Activated naive CD8-positive, alpha-beta T cell (primary cell): ENCODE measurements at regions not wholly inside any gene's neighbourhood (a gene's known extent, or its start where the extent isn't known, plus 50 kb on each side); places are given as distances from the start of the nearest gene placed in this dataset.

Experiments
- H3K27ac Mint-ChIP-seq: one replicate; pipeline ENCODE4 v1.8.0; 2021; ENCODE audit warnings: mixed read lengths
- H3K27me3 Mint-ChIP-seq: one replicate; pipeline ENCODE4 v1.8.0; 2021; ENCODE audit warnings: mixed read lengths
- H3K36me3 Mint-ChIP-seq: one replicate; pipeline ENCODE4 v1.8.0; 2021; ENCODE audit warnings: mixed read lengths
- H3K4me1 Mint-ChIP-seq: one replicate; pipeline ENCODE4 v1.8.0; 2021; ENCODE audit warnings: low read depth, mixed read lengths
- H3K4me3 Mint-ChIP-seq: one replicate; pipeline ENCODE4 v1.8.0; 2021; ENCODE audit warnings: mild to moderate bottlenecking, mixed read lengths
- H3K9me3 Mint-ChIP-seq: one replicate; pipeline ENCODE4 v1.8.0; 2021; ENCODE audit warnings: low read depth, mixed read lengths

- no peaks in the 10 kb centered on the region for H3K4me1 Mint-ChIP-seq
- H3K27me3 Mint-ChIP-seq, result no peaks in the 10 kb centered on the region
- no peak overlapping the region for H3K4me3 Mint-ChIP-seq
- no peak overlapping the region for H3K27ac Mint-ChIP-seq
- no peaks in the 10 kb centered on the region for H3K9me3 Mint-ChIP-seq
- H3K36me3 Mint-ChIP-seq, result no peaks in the 10 kb centered on the region
Observed at GRCh38 chr6:23027281-23027680, 457.9 kb downstream of the HDGFL1 start.

GRCh38 chr6:23031986-23032385 lies 462.6 kb downstream of the HDGFL1 start:
- Mint-ChIP-seq H3K27me3 (no peaks in the 10 kb centered on the region), H3K4me1 (no peaks in the 10 kb centered on the region), H3K9me3 (no peaks in the 10 kb centered on the region), H3K4me3 (no peak overlapping the region), H3K27ac (no peak overlapping the region), H3K36me3 (no peaks in the 10 kb centered on the region)

- Mint-ChIP-seq H3K27ac (no peak overlapping the region), H3K27me3 (no peaks in the 10 kb centered on the region), H3K4me3 (no peak overlapping the region), H3K9me3 (no peaks in the 10 kb centered on the region), H3K36me3 (no peaks in the 10 kb centered on the region), H3K4me1 (no peaks in the 10 kb centered on the region)
Observed at GRCh38 chr6:23034926-23035325, 465.6 kb downstream of the HDGFL1 start.

- Mint-ChIP-seq H3K36me3 (no peaks in the 10 kb centered on the region), H3K27ac (no peak overlapping the region), H3K9me3 (no peaks in the 10 kb centered on the region), H3K4me1 (no peaks in the 10 kb centered on the region), H3K27me3 (no peaks in the 10 kb centered on the region), H3K4me3 (no peak overlapping the region)
Observed at GRCh38 chr6:23036406-23036983, 467.1 kb downstream of the HDGFL1 start.

GRCh38 chr6:23040899-23041298 lies 471.5 kb downstream of the HDGFL1 start:
- Mint-ChIP-seq H3K27ac (no peak overlapping the region), H3K4me3 (no peak overlapping the region), H3K9me3 (no peaks in the 10 kb centered on the region), H3K27me3 (no peaks in the 10 kb centered on the region), H3K36me3 (no peaks in the 10 kb centered on the region), H3K4me1 (no peaks in the 10 kb centered on the region)

- H3K9me3 Mint-ChIP-seq, result no peaks in the 10 kb centered on the region
Observed at GRCh38 chr6:23045280-23045679, 475.9 kb downstream of the HDGFL1 start.

GRCh38 chr6:23055523-23055922 lies 486.2 kb downstream of the HDGFL1 start:
- H3K36me3 Mint-ChIP-seq, result no peaks in the 10 kb centered on the region
- no peaks in the 10 kb centered on the region for H3K9me3 Mint-ChIP-seq
- no peak overlapping the region for H3K4me3 Mint-ChIP-seq
- no peaks in the 10 kb centered on the region for H3K4me1 Mint-ChIP-seq
- no peak overlapping the region for H3K27ac Mint-ChIP-seq
- no peaks in the 10 kb centered on the region for H3K27me3 Mint-ChIP-seq

More at GRCh38 chr6:23045280-23045679, 475.9 kb downstream of the HDGFL1 start:
- no peak overlapping the region for H3K4me3 Mint-ChIP-seq
- H3K4me1 Mint-ChIP-seq, result no peaks in the 10 kb centered on the region
- H3K36me3 Mint-ChIP-seq, result no peaks in the 10 kb centered on the region
- H3K27me3 Mint-ChIP-seq, result no peaks in the 10 kb centered on the region
- no peak overlapping the region for H3K27ac Mint-ChIP-seq

GRCh38 chr6:23073821-23074220 lies 504.5 kb downstream of the HDGFL1 start:
- H3K9me3 Mint-ChIP-seq, result peaks cover 4% of the 10 kb centered on the region
- no peaks in the 10 kb centered on the region for H3K36me3 Mint-ChIP-seq
- H3K4me1 Mint-ChIP-seq, result no peaks in the 10 kb centered on the region
- H3K27me3 Mint-ChIP-seq, result no peaks in the 10 kb centered on the region
- no peak overlapping the region for H3K4me3 Mint-ChIP-seq
- no peak overlapping the region for H3K27ac Mint-ChIP-seq

- H3K9me3 Mint-ChIP-seq, result peaks cover 4% of the 10 kb centered on the region
- no peak overlapping the region for H3K4me3 Mint-ChIP-seq
- no peak overlapping the region for H3K27ac Mint-ChIP-seq
- H3K36me3 Mint-ChIP-seq, result no peaks in the 10 kb centered on the region
- no peaks in the 10 kb centered on the region for H3K27me3 Mint-ChIP-seq
- H3K4me1 Mint-ChIP-seq, result no peaks in the 10 kb centered on the region
Observed at GRCh38 chr6:23077772-23078171, 508.4 kb downstream of the HDGFL1 start.

- Mint-ChIP-seq H3K4me3 (no peak overlapping the region), H3K4me1 (no peaks in the 10 kb centered on the region), H3K27ac (no peak overlapping the region), H3K36me3 (no peaks in the 10 kb centered on the region), H3K9me3 (no peaks in the 10 kb centered on the region), H3K27me3 (no peaks in the 10 kb centered on the region)
Observed at GRCh38 chr6:23081701-23082100, 512.3 kb downstream of the HDGFL1 start.

GRCh38 chr6:23086100-23086499 lies 516.7 kb downstream of the HDGFL1 start:
- no peak overlapping the region for H3K4me3 Mint-ChIP-seq
- H3K9me3 Mint-ChIP-seq, result no peaks in the 10 kb centered on the region

GRCh38 chr6:23087471-23087870 lies 518.1 kb downstream of the HDGFL1 start:
- Mint-ChIP-seq H3K36me3 (no peaks in the 10 kb centered on the region), H3K27ac (no peak overlapping the region), H3K4me3 (no peak overlapping the region), H3K9me3 (no peaks in the 10 kb centered on the region), H3K4me1 (no peaks in the 10 kb centered on the region), H3K27me3 (no peaks in the 10 kb centered on the region)

More at GRCh38 chr6:23086100-23086499, 516.7 kb downstream of the HDGFL1 start:
- H3K4me1 Mint-ChIP-seq, result no peaks in the 10 kb centered on the region
- no peaks in the 10 kb centered on the region for H3K27me3 Mint-ChIP-seq
- no peaks in the 10 kb centered on the region for H3K36me3 Mint-ChIP-seq
- no peak overlapping the region for H3K27ac Mint-ChIP-seq

GRCh38 chr6:23088761-23089160 lies 519.4 kb downstream of the HDGFL1 start:
- Mint-ChIP-seq H3K4me3 (no peak overlapping the region), H3K27ac (no peak overlapping the region), H3K36me3 (no peaks in the 10 kb centered on the region), H3K27me3 (no peaks in the 10 kb centered on the region), H3K9me3 (no peaks in the 10 kb centered on the region), H3K4me1 (no peaks in the 10 kb centered on the region)

GRCh38 chr6:23089981-23090380 lies 520.6 kb downstream of the HDGFL1 start:
- no peaks in the 10 kb centered on the region for H3K36me3 Mint-ChIP-seq
- H3K4me3 Mint-ChIP-seq, result no peak overlapping the region
- H3K9me3 Mint-ChIP-seq, result no peaks in the 10 kb centered on the region
- no peak overlapping the region for H3K27ac Mint-ChIP-seq
- H3K27me3 Mint-ChIP-seq, result no peaks in the 10 kb centered on the region
- H3K4me1 Mint-ChIP-seq, result no peaks in the 10 kb centered on the region

GRCh38 chr6:23091795-23092194 lies 522.4 kb downstream of the HDGFL1 start:
- no peaks in the 10 kb centered on the region for H3K27me3 Mint-ChIP-seq
- H3K4me3 Mint-ChIP-seq, result no peak overlapping the region
- H3K4me1 Mint-ChIP-seq, result no peaks in the 10 kb centered on the region
- H3K36me3 Mint-ChIP-seq, result no peaks in the 10 kb centered on the region
- peaks cover 4% of the 10 kb centered on the region for H3K9me3 Mint-ChIP-seq
- no peak overlapping the region for H3K27ac Mint-ChIP-seq

- H3K4me1 Mint-ChIP-seq, result no peaks in the 10 kb centered on the region
- no peak overlapping the region for H3K4me3 Mint-ChIP-seq
- no peak overlapping the region for H3K27ac Mint-ChIP-seq
- peaks cover 4% of the 10 kb centered on the region for H3K27me3 Mint-ChIP-seq
- H3K36me3 Mint-ChIP-seq, result no peaks in the 10 kb centered on the region
- peaks cover 19% of the 10 kb centered on the region for H3K9me3 Mint-ChIP-seq
Observed at GRCh38 chr6:23096876-23097275, 527.5 kb downstream of the HDGFL1 start.
